Uterus (tissue), 2 donors: ENCODE measurements at regions not wholly inside any gene's neighbourhood (a gene's known extent, or its start where the extent isn't known, plus 50 kb on each side); places are given as distances from the start of the nearest gene placed in this dataset.

Source experiments
- POLR2A ChIP-seq, 2 donors: fragments of 450-650 bp; IDR thresholded peaks; one replicate each; pipeline ENCODE4 v1.6.1; 2016; ENCODE audit warnings: antibody characterized with exemption in 2 of 2, mild to moderate bottlenecking in 1 of 2, moderate library complexity in 1 of 2
- TF ChIP-seq, protein P1 (sequence below), 4 experiments: fragments of 200-600 bp in 2 of 4; fragments of 450-650 bp in 2 of 4; sonication (generic) in 2 of 4; IDR thresholded peaks; one replicate each; pipeline ENCODE4 v1.5.1; 2016 to 2019; ENCODE audit warnings: antibody characterized with exemption in 4 of 4, mild to moderate bottlenecking in 2 of 4, moderate library complexity in 1 of 4

DNA sequence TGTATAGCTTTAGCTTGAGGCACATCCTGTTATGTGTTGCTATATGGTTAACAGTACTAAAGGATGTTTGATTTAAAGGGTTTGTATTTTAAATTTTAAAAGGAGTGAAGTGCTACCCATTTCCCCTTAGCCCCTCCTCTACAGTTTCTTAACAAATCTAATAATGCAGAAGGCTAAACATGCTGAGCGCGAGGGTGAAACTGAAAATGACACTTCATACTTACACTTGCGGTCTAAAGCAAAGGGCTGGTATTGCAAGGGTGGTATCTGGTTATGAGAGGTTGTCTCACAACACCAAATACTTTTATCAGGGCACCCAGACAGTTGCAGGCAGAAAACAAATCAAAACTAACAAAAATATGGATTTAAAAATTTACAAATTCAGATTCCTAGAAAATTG lies 172.3 kb downstream of the SIPA1L2 start:
- TF ChIP-seq, protein P1, sequence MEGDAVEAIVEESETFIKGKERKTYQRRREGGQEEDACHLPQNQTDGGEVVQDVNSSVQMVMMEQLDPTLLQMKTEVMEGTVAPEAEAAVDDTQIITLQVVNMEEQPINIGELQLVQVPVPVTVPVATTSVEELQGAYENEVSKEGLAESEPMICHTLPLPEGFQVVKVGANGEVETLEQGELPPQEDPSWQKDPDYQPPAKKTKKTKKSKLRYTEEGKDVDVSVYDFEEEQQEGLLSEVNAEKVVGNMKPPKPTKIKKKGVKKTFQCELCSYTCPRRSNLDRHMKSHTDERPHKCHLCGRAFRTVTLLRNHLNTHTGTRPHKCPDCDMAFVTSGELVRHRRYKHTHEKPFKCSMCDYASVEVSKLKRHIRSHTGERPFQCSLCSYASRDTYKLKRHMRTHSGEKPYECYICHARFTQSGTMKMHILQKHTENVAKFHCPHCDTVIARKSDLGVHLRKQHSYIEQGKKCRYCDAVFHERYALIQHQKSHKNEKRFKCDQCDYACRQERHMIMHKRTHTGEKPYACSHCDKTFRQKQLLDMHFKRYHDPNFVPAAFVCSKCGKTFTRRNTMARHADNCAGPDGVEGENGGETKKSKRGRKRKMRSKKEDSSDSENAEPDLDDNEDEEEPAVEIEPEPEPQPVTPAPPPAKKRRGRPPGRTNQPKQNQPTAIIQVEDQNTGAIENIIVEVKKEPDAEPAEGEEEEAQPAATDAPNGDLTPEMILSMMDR (IDR thresholded peaks at IDR 0.05): no peak
- no peak for TF ChIP-seq POLR2A (IDR thresholded peaks at IDR 0.05)
